Neural crest cell (in vitro differentiated cells): ENCODE measurements at regions not wholly inside any gene's neighbourhood (a gene's known extent, or its start where the extent isn't known, plus 50 kb on each side); places are given as distances from the start of the nearest gene placed in this dataset.

Experiments
- DNase-seq: peaks from one replicate; pipeline ENCODE4 v3.0.0; 2021; ENCODE audit warnings: low read depth, mixed read lengths, low spot score
- H3K27ac Mint-ChIP-seq: one replicate; pipeline ENCODE4 v1.8.0; 2021; ENCODE audit warnings: mild to moderate bottlenecking, mixed read lengths; ENCODE audit not compliant: unreplicated experiment
- H3K27me3 Mint-ChIP-seq: 2 replicates; pipeline ENCODE4 v1.8.0; 2021; ENCODE audit warnings: low read depth, mild to moderate bottlenecking, mixed read lengths
- H3K36me3 Mint-ChIP-seq: 2 replicates; pipeline ENCODE4 v1.8.0; 2021; ENCODE audit warnings: low read depth, mild to moderate bottlenecking, mixed read lengths
- H3K4me1 Mint-ChIP-seq: 2 replicates; pipeline ENCODE4 v1.8.0; 2021; ENCODE audit warnings: mixed read lengths
- H3K4me3 Mint-ChIP-seq: one replicate; pipeline ENCODE4 v1.8.0; 2021; ENCODE audit warnings: mild to moderate bottlenecking, mixed read lengths
- H3K9me3 Mint-ChIP-seq: 2 replicates; pipeline ENCODE4 v1.8.0; 2021; ENCODE audit warnings: mixed read lengths
- TF ChIP-seq, protein P1 (sequence below): fragments of 200-600 bp; sonication (generic); conservative IDR thresholded peaks from 2 replicates; pipeline ENCODE4 v1.5.0; 2021; ENCODE audit warnings: antibody characterized with exemption, mild to moderate bottlenecking

DNA sequence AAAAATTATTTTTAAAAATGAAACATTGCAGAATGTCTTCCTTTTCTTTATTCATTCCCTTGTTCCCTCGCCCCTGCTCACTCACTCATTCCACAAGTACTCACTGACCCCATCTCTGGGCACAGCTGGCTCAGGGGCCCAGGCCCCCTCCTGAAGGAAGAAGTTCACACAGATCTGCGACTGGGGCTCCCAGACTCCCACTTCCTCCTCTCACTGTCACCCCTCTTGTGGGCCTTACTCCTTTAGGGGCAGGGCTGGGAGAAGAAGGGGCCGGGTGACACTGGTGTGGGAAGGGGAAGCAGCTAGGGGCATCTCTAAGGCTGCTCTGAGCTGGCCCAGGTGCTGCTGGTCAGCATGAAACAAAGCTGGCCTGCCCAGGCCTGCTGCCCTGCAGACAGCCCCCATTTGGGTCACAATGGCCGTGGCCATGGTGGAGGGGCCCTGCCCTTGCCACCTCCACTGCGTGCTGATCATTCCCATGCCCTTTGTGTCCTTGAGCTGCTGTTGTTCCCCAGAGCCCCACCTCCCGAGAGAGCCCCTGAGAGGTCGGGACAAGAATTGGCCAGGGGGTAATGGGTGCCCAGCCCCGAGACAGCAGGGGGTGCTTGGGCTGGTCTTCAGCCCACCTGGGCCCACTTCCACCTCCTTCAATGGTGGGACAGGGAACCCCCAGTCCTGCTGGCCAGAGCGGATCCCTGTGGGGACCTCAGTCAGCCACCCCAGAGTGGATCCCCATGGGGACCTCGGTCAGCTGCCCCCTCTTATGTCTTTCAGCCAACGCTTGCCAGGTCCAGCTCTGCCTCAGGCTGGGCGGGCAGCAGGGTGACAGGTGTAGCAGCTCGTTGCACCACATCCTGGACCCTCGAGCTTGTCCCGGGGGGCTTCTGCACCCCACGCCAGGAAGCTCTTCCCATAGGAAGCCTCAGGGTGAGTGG lies 212.4 kb upstream of the C14orf180 start:
- no peaks in the 10 kb centered on the region for H3K27me3 Mint-ChIP-seq
- H3K36me3 Mint-ChIP-seq = no peaks in the 10 kb centered on the region
- no peak overlapping the region for H3K4me3 Mint-ChIP-seq
- TF ChIP-seq, protein P1, sequence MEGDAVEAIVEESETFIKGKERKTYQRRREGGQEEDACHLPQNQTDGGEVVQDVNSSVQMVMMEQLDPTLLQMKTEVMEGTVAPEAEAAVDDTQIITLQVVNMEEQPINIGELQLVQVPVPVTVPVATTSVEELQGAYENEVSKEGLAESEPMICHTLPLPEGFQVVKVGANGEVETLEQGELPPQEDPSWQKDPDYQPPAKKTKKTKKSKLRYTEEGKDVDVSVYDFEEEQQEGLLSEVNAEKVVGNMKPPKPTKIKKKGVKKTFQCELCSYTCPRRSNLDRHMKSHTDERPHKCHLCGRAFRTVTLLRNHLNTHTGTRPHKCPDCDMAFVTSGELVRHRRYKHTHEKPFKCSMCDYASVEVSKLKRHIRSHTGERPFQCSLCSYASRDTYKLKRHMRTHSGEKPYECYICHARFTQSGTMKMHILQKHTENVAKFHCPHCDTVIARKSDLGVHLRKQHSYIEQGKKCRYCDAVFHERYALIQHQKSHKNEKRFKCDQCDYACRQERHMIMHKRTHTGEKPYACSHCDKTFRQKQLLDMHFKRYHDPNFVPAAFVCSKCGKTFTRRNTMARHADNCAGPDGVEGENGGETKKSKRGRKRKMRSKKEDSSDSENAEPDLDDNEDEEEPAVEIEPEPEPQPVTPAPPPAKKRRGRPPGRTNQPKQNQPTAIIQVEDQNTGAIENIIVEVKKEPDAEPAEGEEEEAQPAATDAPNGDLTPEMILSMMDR = no peak
- peaks cover 3% of the 10 kb centered on the region for H3K4me1 Mint-ChIP-seq
- H3K27ac Mint-ChIP-seq = no peak overlapping the region
- no peaks in the 10 kb centered on the region for H3K9me3 Mint-ChIP-seq
- no peak for DNase-seq

DNA sequence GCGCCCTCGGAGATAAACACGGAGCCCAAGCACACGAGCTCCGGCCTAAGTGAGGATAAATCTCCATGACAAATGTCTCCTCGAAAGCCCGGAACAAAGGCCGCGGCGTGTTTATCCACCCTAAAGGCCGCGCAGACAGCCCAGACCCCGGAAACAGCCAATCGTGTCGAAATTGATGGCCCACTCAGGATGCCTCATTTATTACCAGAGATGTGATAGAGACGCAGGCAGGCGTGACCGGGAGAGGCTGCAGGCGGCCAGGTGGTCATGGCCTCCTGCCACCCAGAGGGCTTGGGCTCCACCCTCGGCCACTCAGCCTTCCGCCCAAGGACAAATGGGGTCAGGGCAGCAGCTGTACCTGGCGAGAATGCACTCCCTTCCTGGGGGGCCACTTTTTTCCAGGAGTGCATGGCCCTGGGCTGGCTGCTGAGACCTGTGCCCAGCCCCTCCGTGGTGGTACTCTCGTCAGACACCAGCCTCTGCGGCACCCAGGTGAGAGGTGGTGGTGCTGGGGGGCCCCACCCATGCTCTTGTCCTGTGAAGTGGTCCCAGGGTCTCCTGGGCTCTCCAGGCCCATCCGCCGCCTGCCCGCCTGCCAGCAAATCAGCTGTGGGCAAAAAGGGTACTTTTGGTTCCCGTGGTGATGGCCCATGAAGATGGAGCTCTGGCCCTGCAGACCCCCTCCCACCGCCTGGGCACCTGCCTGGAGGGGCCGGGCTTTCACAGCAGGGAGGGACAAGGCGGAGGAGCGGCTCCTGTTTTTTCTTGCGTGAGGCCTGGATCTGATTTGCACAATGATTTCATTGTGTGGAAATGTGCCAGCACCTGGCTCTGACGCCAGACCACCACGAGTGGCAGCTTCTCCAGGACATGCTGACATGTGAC lies 211.5 kb upstream of the C14orf180 start:
- H3K27me3 Mint-ChIP-seq = no peaks in the 10 kb centered on the region
- no peaks in the 10 kb centered on the region for H3K36me3 Mint-ChIP-seq
- peaks cover 3% of the 10 kb centered on the region for H3K4me1 Mint-ChIP-seq
- TF ChIP-seq, protein P1 = no peak
- no peaks in the 10 kb centered on the region for H3K9me3 Mint-ChIP-seq
- no peak for DNase-seq
- no peak overlapping the region for H3K4me3 Mint-ChIP-seq
- no peak overlapping the region for H3K27ac Mint-ChIP-seq

DNA sequence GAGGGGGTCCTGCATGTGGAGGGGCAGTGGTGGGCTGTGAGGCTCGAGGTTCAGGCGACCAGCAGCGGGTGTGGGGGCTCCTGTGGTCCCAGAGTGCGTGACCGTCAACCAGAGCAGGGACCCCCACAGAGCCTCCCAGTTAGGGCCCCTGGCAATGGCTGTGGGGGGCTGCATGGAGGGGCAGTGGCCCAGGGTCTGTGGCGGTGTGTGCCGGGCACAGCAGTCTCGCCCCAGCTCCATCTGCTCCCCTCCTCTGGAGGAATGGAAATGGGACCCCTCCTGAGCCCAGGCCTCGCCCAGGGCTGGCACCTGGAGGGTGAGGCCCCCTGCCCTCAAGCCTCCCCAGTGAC lies 210.8 kb upstream of the C14orf180 start:
- no peaks in the 10 kb centered on the region for H3K36me3 Mint-ChIP-seq
- peaks cover 3% of the 10 kb centered on the region for H3K4me1 Mint-ChIP-seq
- H3K27me3 Mint-ChIP-seq = no peaks in the 10 kb centered on the region
- no peak for DNase-seq
- H3K4me3 Mint-ChIP-seq = no peak overlapping the region
- no peaks in the 10 kb centered on the region for H3K9me3 Mint-ChIP-seq
- no peak overlapping the region for H3K27ac Mint-ChIP-seq
- TF ChIP-seq, protein P1 = no peak

DNA sequence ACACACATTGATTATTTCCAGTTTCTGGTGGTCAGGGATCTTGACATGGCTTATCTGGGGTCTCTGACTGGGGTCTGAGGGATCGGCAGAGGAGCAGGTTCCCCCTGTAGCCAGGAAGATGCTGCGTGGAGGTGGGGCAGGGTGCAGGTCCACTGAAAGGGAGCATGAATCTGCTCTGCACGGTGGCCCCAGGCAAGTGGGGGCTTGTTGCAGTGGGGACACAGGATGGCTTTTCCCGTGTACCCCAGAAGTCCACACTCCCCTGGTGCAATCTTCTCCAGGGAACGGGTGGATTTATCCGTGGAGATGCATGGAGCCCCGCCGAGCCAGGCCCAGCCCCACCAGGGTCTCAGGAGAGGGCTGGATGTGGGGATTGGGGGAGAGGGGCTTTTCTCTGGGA lies 210.4 kb upstream of the C14orf180 start:
- DNase-seq = no peak
- TF ChIP-seq, protein P1 = no peak
- Mint-ChIP-seq H3K4me3 (no peak overlapping the region), H3K27ac (no peak overlapping the region), H3K27me3 (no peaks in the 10 kb centered on the region), H3K36me3 (no peaks in the 10 kb centered on the region), H3K4me1 (peaks cover 3% of the 10 kb centered on the region), H3K9me3 (no peaks in the 10 kb centered on the region)

DNA sequence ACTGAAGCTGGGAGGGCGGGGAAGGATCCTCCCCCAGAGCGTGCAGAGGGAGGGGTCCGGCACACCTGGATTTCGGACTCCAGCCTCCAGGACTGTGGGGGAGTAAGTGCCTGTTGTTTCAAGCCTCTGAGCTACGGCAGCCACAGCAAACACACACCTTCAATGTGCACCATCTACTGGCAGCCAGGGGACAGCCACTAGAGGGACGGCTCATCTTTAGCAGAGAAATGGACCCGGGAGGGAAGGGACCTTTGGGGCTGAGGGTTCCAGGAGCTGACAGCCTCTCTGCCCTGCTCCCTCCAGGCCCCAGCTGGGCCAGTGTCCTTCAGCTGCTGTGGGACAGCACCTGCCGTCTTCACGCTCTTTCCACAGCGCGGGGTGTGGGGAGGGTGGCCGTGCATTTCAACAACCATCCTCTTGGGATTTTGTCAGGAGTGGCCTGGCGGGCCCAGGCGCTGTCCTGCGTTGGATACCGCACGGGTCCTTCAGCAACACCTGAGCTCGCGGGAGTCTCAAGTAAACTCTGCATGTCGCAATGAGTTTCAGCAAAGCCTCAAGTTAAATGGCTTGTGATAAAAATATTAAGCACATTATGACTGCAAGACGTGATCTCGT lies 209.2 kb upstream of the C14orf180 start:
- Mint-ChIP-seq H3K36me3 (no peaks in the 10 kb centered on the region), H3K4me3 (no peak overlapping the region), H3K4me1 (peaks cover 3% of the 10 kb centered on the region), H3K27ac (peak overlapping the region; percentile 72), H3K27me3 (no peaks in the 10 kb centered on the region), H3K9me3 (no peaks in the 10 kb centered on the region)
- no peak for DNase-seq
- TF ChIP-seq, protein P1 = peak; percentile 57
